ENCODE measurements at regions not wholly inside any gene's neighbourhood (a gene's known extent, or its start where the extent isn't known, plus 50 kb on each side); places are given as distances from the start of the nearest gene placed in this dataset.

DNA sequence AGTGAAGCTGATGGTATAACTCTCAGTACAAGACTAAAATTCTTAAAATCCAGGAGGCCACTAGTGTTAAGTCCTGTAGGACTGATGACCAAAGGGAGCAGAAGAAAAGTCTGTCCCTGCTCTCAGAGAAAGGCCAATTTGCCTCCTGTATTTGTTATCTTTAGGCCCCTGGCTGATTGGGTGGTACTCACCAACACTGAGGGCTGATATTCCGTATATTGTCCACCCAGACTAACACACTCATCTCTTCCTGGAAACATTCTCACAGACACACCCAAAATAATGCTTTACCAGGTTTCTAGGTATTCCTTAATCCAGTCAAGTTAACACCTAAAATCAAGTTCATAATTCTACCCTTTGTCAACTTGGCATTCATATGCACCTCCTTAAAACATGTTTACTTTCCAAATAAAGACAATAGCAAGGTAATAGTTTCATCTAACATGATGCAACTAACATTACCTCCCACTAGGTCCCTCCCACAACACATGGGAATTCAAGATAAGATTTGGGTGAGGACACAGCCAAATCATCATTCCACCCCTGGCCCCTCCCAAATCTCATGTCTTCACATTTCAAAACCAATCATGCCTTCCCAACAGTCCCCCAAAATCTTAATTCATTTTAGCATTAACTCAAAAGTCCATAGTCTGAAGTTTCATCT is 84.3 kb downstream of the EGLN3 start:
- TF ChIP-seq, protein P1, sequence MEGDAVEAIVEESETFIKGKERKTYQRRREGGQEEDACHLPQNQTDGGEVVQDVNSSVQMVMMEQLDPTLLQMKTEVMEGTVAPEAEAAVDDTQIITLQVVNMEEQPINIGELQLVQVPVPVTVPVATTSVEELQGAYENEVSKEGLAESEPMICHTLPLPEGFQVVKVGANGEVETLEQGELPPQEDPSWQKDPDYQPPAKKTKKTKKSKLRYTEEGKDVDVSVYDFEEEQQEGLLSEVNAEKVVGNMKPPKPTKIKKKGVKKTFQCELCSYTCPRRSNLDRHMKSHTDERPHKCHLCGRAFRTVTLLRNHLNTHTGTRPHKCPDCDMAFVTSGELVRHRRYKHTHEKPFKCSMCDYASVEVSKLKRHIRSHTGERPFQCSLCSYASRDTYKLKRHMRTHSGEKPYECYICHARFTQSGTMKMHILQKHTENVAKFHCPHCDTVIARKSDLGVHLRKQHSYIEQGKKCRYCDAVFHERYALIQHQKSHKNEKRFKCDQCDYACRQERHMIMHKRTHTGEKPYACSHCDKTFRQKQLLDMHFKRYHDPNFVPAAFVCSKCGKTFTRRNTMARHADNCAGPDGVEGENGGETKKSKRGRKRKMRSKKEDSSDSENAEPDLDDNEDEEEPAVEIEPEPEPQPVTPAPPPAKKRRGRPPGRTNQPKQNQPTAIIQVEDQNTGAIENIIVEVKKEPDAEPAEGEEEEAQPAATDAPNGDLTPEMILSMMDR (IDR thresholded peaks at IDR 0.05; ENCODE audit: insufficient read depth, low read depth, low read length) = no peak
- TF ChIP-seq EZH2 (IDR thresholded peaks at IDR 0.05; ENCODE audit: insufficient read depth, low read length) = no peak
